H9 (cell line): ENCODE measurements at regions not wholly inside any gene's neighbourhood (a gene's known extent, or its start where the extent isn't known, plus 50 kb on each side); places are given as distances from the start of the nearest gene placed in this dataset.

Experiments
- DNase-seq: peaks from one replicate; pipeline ENCODE4 v3.0.0-alpha.2; 2017
- H2AFZ ChIP-seq: one replicate; pipeline ENCODE4 v1.6.1; 2013; ENCODE audit warnings: mild to moderate bottlenecking, low read length, control low read depth, moderate library complexity
- H2AK5ac ChIP-seq: 2 replicates; pipeline ENCODE4 v1.6.1; 2013; ENCODE audit warnings: low read length, control low read depth, mixed read lengths; ENCODE audit not compliant: insufficient read length
- H2BK120ac ChIP-seq: one replicate; pipeline ENCODE4 v1.6.1; 2013; ENCODE audit warnings: low read depth, mild to moderate bottlenecking, low read length, control low read depth, inconsistent platforms; ENCODE audit not compliant: poor library complexity, severe bottlenecking
- H2BK12ac ChIP-seq: 2 replicates; pipeline ENCODE4 v1.6.1; 2013; ENCODE audit warnings: low read length, control low read depth, mixed read lengths, low read depth; ENCODE audit not compliant: insufficient read length
- H2BK15ac ChIP-seq: 2 replicates; pipeline ENCODE4 v1.6.1; 2013; ENCODE audit warnings: low read depth, low read length, control low read depth
- H2BK20ac ChIP-seq: one replicate; pipeline ENCODE4 v1.6.1; 2013; ENCODE audit warnings: low read depth, mild to moderate bottlenecking, low read length, control low read depth, inconsistent platforms; ENCODE audit not compliant: poor library complexity, severe bottlenecking
- H2BK5ac ChIP-seq: 2 replicates; pipeline ENCODE4 v1.6.1; 2013; ENCODE audit warnings: low read length, control low read depth, mixed read lengths; ENCODE audit not compliant: insufficient read length
- H3K14ac ChIP-seq: 2 replicates; pipeline ENCODE4 v1.6.1; 2013; ENCODE audit warnings: low read length, control low read depth; ENCODE audit not compliant: insufficient read depth
- H3K18ac ChIP-seq: 2 replicates; pipeline ENCODE4 v1.6.1; 2013; ENCODE audit warnings: low read depth, mild to moderate bottlenecking, mixed read lengths, low read length, control low read depth; ENCODE audit not compliant: insufficient read length
- H3K23ac ChIP-seq: 2 replicates; pipeline ENCODE4 v1.6.1; 2013; ENCODE audit warnings: low read length, control low read depth, mixed read lengths, low read depth; ENCODE audit not compliant: insufficient read length
- H3K23me2 ChIP-seq: 2 replicates; pipeline ENCODE4 v1.6.1; 2013; ENCODE audit warnings: low read depth, mild to moderate bottlenecking, mixed read lengths, low read length, control low read depth; ENCODE audit not compliant: insufficient read length, poor library complexity, severe bottlenecking
- H3K27ac ChIP-seq: 2 replicates; pipeline ENCODE4 v1.5.1; 2013; ENCODE audit warnings: low read length, control low read depth, mixed read lengths, low read depth; ENCODE audit not compliant: insufficient read length
- H3K27me3 ChIP-seq: 2 replicates; pipeline ENCODE4 v1.6.1; 2013; ENCODE audit warnings: low read length, control low read depth, inconsistent platforms; ENCODE audit not compliant: insufficient read depth
- H3K4ac ChIP-seq: 2 replicates; pipeline ENCODE4 v1.6.1; 2013; ENCODE audit warnings: low read depth, mild to moderate bottlenecking, control low read depth, inconsistent platforms, low read length, moderate library complexity
- H3K4me1 ChIP-seq: 2 replicates; pipeline ENCODE4 v1.6.1; 2013; ENCODE audit warnings: low read length, control low read depth, inconsistent platforms; ENCODE audit not compliant: insufficient read depth
- H3K4me2 ChIP-seq: 2 replicates; pipeline ENCODE4 v1.6.1; 2013; ENCODE audit warnings: low read length, control low read depth, mixed read lengths; ENCODE audit not compliant: insufficient read length, insufficient read depth
- H3K56ac ChIP-seq: 2 replicates; pipeline ENCODE4 v1.6.1; 2013; ENCODE audit warnings: low read depth, mild to moderate bottlenecking, mixed read lengths, low read length, control low read depth; ENCODE audit not compliant: insufficient read length
- H3K79me1 ChIP-seq: 2 replicates; pipeline ENCODE4 v1.6.1; 2013; ENCODE audit warnings: low read depth, mild to moderate bottlenecking, moderate library complexity, low read length, control low read depth, inconsistent platforms; ENCODE audit not compliant: insufficient read depth, poor library complexity, severe bottlenecking
- H3K79me2 ChIP-seq: 2 replicates; pipeline ENCODE4 v1.6.1; 2013; ENCODE audit warnings: low read length, control low read depth, inconsistent platforms; ENCODE audit not compliant: insufficient read depth
- H3K9ac ChIP-seq: 2 replicates; pipeline ENCODE4 v1.6.1; 2013; ENCODE audit warnings: low read length, control low read depth, mixed read lengths; ENCODE audit not compliant: insufficient read length; ENCODE audit errors: extremely low read depth
- H3K9me3 ChIP-seq: one replicate; pipeline ENCODE4 v1.6.1; 2013; ENCODE audit warnings: low read depth, low read length, inconsistent platforms; ENCODE audit not compliant: control insufficient read depth
- H3T11ph ChIP-seq: one replicate; pipeline ENCODE4 v1.6.1; 2013; ENCODE audit warnings: mild to moderate bottlenecking, low read length, control low read depth, inconsistent platforms
- H4K20me1 ChIP-seq: one replicate; pipeline ENCODE4 v1.6.1; 2013; ENCODE audit not compliant: control insufficient read depth, insufficient read length, insufficient read depth
- H4K5ac ChIP-seq: 2 replicates; pipeline ENCODE4 v1.6.1; 2013; ENCODE audit warnings: low read depth, mild to moderate bottlenecking, mixed read lengths, low read length, control low read depth; ENCODE audit not compliant: insufficient read length
- H4K8ac ChIP-seq: replicated peaks from 2 replicates; pipeline ENCODE4 v1.6.1; 2013; ENCODE audit warnings: low read length, control low read depth, mixed read lengths, low read depth; ENCODE audit not compliant: insufficient read length
- H4K91ac ChIP-seq: 2 replicates; pipeline ENCODE4 v1.6.1; 2013; ENCODE audit warnings: low read depth, mild to moderate bottlenecking, moderate library complexity, mixed read lengths, low read length, control low read depth; ENCODE audit not compliant: insufficient read length
- H3K27ac Mint-ChIP-seq, 3 experiments: 2 replicates in 2 of 3; 3 replicates in 1 of 3; pipeline ENCODE4 v1.8.0; 2020 to 2021; ENCODE audit warnings: mixed read lengths in 3 of 3, mild to moderate bottlenecking in 1 of 3, moderate library complexity in 1 of 3
- H3K27me3 Mint-ChIP-seq: 2 replicates; pipeline ENCODE4 v1.8.0; 2021; ENCODE audit warnings: low read depth, mild to moderate bottlenecking, moderate library complexity, mixed read lengths
- H3K36me3 Mint-ChIP-seq, 3 experiments: 2 replicates in 2 of 3; 3 replicates in 1 of 3; pipeline ENCODE4 v1.8.0; 2020 to 2021; ENCODE audit warnings: low read depth in 3 of 3, mixed read lengths in 3 of 3; ENCODE audit not compliant: insufficient read depth in 1 of 3
- H3K4me1 Mint-ChIP-seq, 2 experiments: 2 replicates each; pipeline ENCODE4 v1.8.0; 2020; ENCODE audit warnings: mixed read lengths in 2 of 2
- H3K4me3 Mint-ChIP-seq, 2 experiments: 2 replicates in 1 of 2; 3 replicates in 1 of 2; pipeline ENCODE4 v1.8.0; 2020 to 2021; ENCODE audit warnings: mild to moderate bottlenecking in 2 of 2, mixed read lengths in 2 of 2, moderate library complexity in 1 of 2
- H3K9me3 Mint-ChIP-seq, 2 experiments: 2 replicates in 1 of 2; 3 replicates in 1 of 2; pipeline ENCODE4 v1.8.0; 2020; ENCODE audit warnings: mild to moderate bottlenecking in 2 of 2, mixed read lengths in 2 of 2, moderate library complexity in 1 of 2
- CTCF ChIP-seq: fragments of 200-600 bp; sonication (generic); conservative IDR thresholded peaks from 3 replicates; pipeline ENCODE4 v1.8.0; 2021; ENCODE audit warnings: antibody characterized with exemption, mild to moderate bottlenecking
- WGBS: extraction: QIAGEN DNeasy Blood & Tissue Kit; methylation state at CpG from one replicate; pipeline ENCODE4 v1.1.7; 2013; ENCODE audit warnings: missing lambda C conversion rate, low lambda C conversion rate, mixed read lengths; ENCODE audit not compliant: insufficient read length; ENCODE audit errors: extremely low coverage; 5-methylcytosine and 5-hydroxymethylcytosine counted together

GRCh38 chr17:71284032-71284755, 836.6 kb upstream of the SOX9 start:
- H3K18ac ChIP-seq: no peak overlapping the region
- H3K27me3 ChIP-seq: peaks cover 12% of the 10 kb centered on the region; the same call in 1 of the 2 replicates
- H2BK12ac ChIP-seq: no peak overlapping the region
- no peak overlapping the region for H3K23ac ChIP-seq
- H3K14ac ChIP-seq: no peak overlapping the region
- H2BK15ac ChIP-seq: no peak overlapping the region
- no peaks in the 10 kb centered on the region for H3K79me2 ChIP-seq
- no peaks in the 10 kb centered on the region for H3K23me2 ChIP-seq
- H3K79me1 ChIP-seq: no peaks in the 10 kb centered on the region
- Mint-ChIP-seq H3K9me3 (peaks cover 0 to 3% of the 10 kb centered on the region in 2 experiments; a peak in 1 of 5 replicates), H3K27me3 (peaks cover 81% of the 10 kb centered on the region), H3K27ac (no peak overlapping the region), H3K36me3 (no peaks in the 10 kb centered on the region), H3K4me1 (peaks cover 13 to 15% of the 10 kb centered on the region in 2 experiments), H3K4me3 (no peak overlapping the region)
- no peak overlapping the region for H2AFZ ChIP-seq
- WGBS: no CpG with 5 or more reads among the region's 7 CpGs
- H3T11ph ChIP-seq: no peak overlapping the region
- H3K4me1 ChIP-seq: peaks cover 3% of the 10 kb centered on the region; the same call in 1 of the 2 replicates
- no peak overlapping the region for H2BK5ac ChIP-seq
- no peak overlapping the region for H3K4me2 ChIP-seq
- H4K8ac ChIP-seq: no peak overlapping the region
- no peak for TF ChIP-seq CTCF
- H2BK20ac ChIP-seq: no peak overlapping the region
- no peak for DNase-seq
- H3K4ac ChIP-seq: no peak overlapping the region
- no peak overlapping the region for H4K5ac ChIP-seq
- H3K27ac ChIP-seq: no peak overlapping the region
- H4K20me1 ChIP-seq: no peaks in the 10 kb centered on the region
- no peak overlapping the region for H3K9ac ChIP-seq
- no peaks in the 10 kb centered on the region for H3K9me3 ChIP-seq
- H4K91ac ChIP-seq: no peak overlapping the region
- H2AK5ac ChIP-seq: no peak overlapping the region
- no peak overlapping the region for H2BK120ac ChIP-seq
- H3K56ac ChIP-seq: no peak overlapping the region
